ENCODE measurements at regions not wholly inside any gene's neighbourhood (a gene's known extent, or its start where the extent isn't known, plus 50 kb on each side); places are given as distances from the start of the nearest gene placed in this dataset.

GRCh38 chr12:112638420-112638819 is 153.1 kb upstream of the RPH3A start:
- TF ChIP-seq EZH2 (IDR thresholded peaks at IDR 0.05; ENCODE audit: insufficient read depth, poor library complexity, severe bottlenecking) (no peak), EZH2phosphoT487 (IDR thresholded peaks at IDR 0.05; ENCODE audit: insufficient read depth, low read depth) (no peak)
